ENCODE measurements at regions not wholly inside any gene's neighbourhood (a gene's known extent, or its start where the extent isn't known, plus 50 kb on each side); places are given as distances from the start of the nearest gene placed in this dataset.

DNA sequence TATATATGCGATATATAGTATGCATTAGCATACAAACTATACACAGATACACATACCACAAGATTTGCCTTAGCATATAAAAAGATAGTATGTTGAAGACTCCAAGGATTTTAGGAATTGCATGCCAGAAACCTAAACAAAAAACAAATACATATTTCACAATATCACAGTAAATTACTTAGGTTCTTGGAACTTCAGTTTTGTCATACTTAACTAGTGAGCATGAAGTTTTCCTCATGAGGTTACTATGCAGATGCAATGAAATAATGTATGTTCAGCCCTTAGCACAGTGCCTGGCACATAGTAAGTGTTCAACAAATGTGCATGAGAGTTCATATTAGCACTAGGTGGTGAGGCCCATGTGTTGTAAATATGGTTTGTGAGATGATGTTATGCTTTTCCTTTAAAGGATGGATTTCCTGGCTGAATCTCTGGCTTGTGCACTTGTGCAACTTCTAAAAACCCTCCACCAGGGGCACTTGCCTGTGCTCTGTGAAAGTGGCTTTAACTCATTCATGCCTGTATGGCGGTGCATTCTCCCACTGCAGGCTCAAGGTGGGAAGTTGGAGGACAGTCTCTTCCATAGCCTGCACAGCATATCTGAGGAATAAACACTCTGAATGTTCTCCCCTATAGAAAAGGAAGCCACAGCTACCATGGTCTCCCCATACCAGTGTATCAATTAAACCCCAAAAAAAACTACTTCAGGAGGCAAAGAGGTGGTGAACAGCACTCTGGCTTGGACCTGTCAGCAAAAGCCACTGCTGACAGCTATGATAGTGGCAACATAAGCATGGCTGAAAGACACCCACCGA lies 624.1 kb upstream of the CDH4 start:
- TF ChIP-seq, protein P1, sequence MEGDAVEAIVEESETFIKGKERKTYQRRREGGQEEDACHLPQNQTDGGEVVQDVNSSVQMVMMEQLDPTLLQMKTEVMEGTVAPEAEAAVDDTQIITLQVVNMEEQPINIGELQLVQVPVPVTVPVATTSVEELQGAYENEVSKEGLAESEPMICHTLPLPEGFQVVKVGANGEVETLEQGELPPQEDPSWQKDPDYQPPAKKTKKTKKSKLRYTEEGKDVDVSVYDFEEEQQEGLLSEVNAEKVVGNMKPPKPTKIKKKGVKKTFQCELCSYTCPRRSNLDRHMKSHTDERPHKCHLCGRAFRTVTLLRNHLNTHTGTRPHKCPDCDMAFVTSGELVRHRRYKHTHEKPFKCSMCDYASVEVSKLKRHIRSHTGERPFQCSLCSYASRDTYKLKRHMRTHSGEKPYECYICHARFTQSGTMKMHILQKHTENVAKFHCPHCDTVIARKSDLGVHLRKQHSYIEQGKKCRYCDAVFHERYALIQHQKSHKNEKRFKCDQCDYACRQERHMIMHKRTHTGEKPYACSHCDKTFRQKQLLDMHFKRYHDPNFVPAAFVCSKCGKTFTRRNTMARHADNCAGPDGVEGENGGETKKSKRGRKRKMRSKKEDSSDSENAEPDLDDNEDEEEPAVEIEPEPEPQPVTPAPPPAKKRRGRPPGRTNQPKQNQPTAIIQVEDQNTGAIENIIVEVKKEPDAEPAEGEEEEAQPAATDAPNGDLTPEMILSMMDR (IDR thresholded peaks at IDR 0.05) = no peak
- TF ChIP-seq POLR2A (IDR thresholded peaks at IDR 0.05) = no peak

Data from lower leg skin (tissue), 3 donors.